Ishikawa (cell line): ENCODE measurements at regions not wholly inside any gene's neighbourhood (a gene's known extent, or its start where the extent isn't known, plus 50 kb on each side); places are given as distances from the start of the nearest gene placed in this dataset.

Experiments
- CEBPB ChIP-seq: IDR thresholded peaks from 2 replicates; pipeline ENCODE4 v1.6.1; 2012
- CREB1 ChIP-seq: IDR thresholded peaks from 2 replicates; pipeline ENCODE4 v1.6.1; 2012; ENCODE audit warnings: low read depth
- EGR1 ChIP-seq: IDR thresholded peaks from 2 replicates; pipeline ENCODE4 v1.6.1; 2012
- EP300 ChIP-seq: IDR thresholded peaks from 2 replicates; pipeline ENCODE4 v1.6.1; 2012; ENCODE audit warnings: borderline replicate concordance
- FOXM1 ChIP-seq: IDR thresholded peaks from 2 replicates; pipeline ENCODE4 v1.6.1; 2012; ENCODE audit warnings: low read depth, borderline replicate concordance
- MAX ChIP-seq: IDR thresholded peaks from 2 replicates; pipeline ENCODE4 v1.6.1; 2012
- NFIC ChIP-seq: IDR thresholded peaks from 2 replicates; pipeline ENCODE4 v1.6.1; 2012
- RAD21 ChIP-seq: IDR thresholded peaks from 2 replicates; pipeline ENCODE4 v1.6.1; 2012; ENCODE audit warnings: low read depth
- REST ChIP-seq: IDR thresholded peaks from 2 replicates; pipeline ENCODE4 v1.6.1; 2012; ENCODE audit warnings: low read depth, mild to moderate bottlenecking
- TAF1 ChIP-seq: IDR thresholded peaks from 2 replicates; pipeline ENCODE4 v1.6.1; 2012; ENCODE audit warnings: low read depth, mild to moderate bottlenecking
- TCF12 ChIP-seq: IDR thresholded peaks from 2 replicates; pipeline ENCODE4 v1.6.1; 2012; ENCODE audit warnings: low read depth
- TEAD4 ChIP-seq: IDR thresholded peaks from 2 replicates; pipeline ENCODE4 v1.6.1; 2012
- USF1 ChIP-seq: IDR thresholded peaks from 2 replicates; pipeline ENCODE4 v1.6.1; 2012
- YY1 ChIP-seq: IDR thresholded peaks from 2 replicates; pipeline ENCODE4 v1.6.1; 2012; ENCODE audit warnings: low read depth
- ZBTB7A ChIP-seq: IDR thresholded peaks from 2 replicates; pipeline ENCODE4 v1.6.1; 2012; ENCODE audit warnings: low read depth

- no peak for TF ChIP-seq ZBTB7A
- no peak for TF ChIP-seq CEBPB
- TF ChIP-seq EP300 = no peak
- no peak for TF ChIP-seq TEAD4
- TF ChIP-seq YY1 = no peak
Observed at GRCh38 chr6:147000545-147001488, 203.4 kb upstream of the STXBP5 start.

- TF ChIP-seq USF1 (no peak), TAF1 (no peak), CREB1 (no peak), CEBPB (no peak), ZBTB7A (no peak), NFIC (no peak), TEAD4 (no peak), EGR1 (no peak), TCF12 (no peak), YY1 (no peak), EP300 (no peak), MAX (no peak), RAD21 (no peak), FOXM1 (no peak), REST (no peak)
Observed at GRCh38 chr6:147001621-147002020, 202.6 kb upstream of the STXBP5 start.

- TF ChIP-seq RAD21 (no peak), CEBPB (no peak), EGR1 (no peak), FOXM1 (no peak), USF1 (no peak), NFIC (no peak), YY1 (no peak), TCF12 (no peak), ZBTB7A (no peak), REST (no peak), EP300 (no peak), CREB1 (no peak), TAF1 (no peak), TEAD4 (no peak), MAX (no peak)
Observed at GRCh38 chr6:147003186-147003585, 201.0 kb upstream of the STXBP5 start.

- TF ChIP-seq NFIC (no peak), EGR1 (no peak), USF1 (no peak), TCF12 (no peak), TEAD4 (no peak), MAX (no peak), CREB1 (no peak), REST (no peak), FOXM1 (no peak), TAF1 (no peak), YY1 (no peak), ZBTB7A (no peak), RAD21 (no peak), EP300 (no peak), CEBPB (no peak)
Observed at GRCh38 chr6:147005499-147005898, 198.7 kb upstream of the STXBP5 start.
